Cardiac fibroblast (primary cell): ENCODE measurements at regions not wholly inside any gene's neighbourhood (a gene's known extent, or its start where the extent isn't known, plus 50 kb on each side); places are given as distances from the start of the nearest gene placed in this dataset.

Source experiments
- DNase-seq, 2 donors: peaks; one replicate each; pipeline versions ENCODE4 v3.0.0 to v3.0.0-alpha.2; 2010; ENCODE audit warnings: low read depth in 2 of 2
- H3K4me3 ChIP-seq, 2 donors: replicated peaks in 1 of 2; 1 replicate in 1 of 2; 2 replicates in 1 of 2; pipeline ENCODE4 v1.5.1; 2011; ENCODE audit warnings: low read depth in 2 of 2, low read length in 2 of 2, mild to moderate bottlenecking in 2 of 2, moderate library complexity in 1 of 2
- TF ChIP-seq, protein P1 (sequence below): IDR thresholded peaks from one replicate; pipeline ENCODE4 v1.5.1; 2011; ENCODE audit warnings: low read depth, mild to moderate bottlenecking, low read length, inconsistent platforms

DNA sequence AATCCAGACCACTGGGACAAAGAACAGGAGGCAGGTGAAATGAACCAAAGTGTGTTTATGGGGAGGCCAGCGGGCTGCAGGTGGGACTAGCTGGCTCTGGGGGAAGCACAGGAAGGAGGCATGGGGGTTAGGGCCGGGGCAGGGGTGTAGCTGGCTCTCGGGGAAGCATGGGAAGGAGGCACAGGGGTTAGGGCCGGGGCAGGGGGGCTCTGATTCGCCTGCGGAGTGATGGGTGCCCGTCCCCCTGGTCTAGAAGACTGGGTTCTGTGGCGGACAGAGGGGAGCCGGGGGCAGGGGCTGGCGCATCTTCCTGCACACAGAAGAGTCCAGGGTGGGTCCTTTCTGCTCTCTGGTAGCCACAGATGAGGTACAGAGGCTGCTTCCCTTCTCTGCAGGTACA is 310.3 kb downstream of the TMEM121 start:
- H3K4me3 ChIP-seq: no peak overlapping the region
- DNase-seq: no peak
- TF ChIP-seq, protein P1, sequence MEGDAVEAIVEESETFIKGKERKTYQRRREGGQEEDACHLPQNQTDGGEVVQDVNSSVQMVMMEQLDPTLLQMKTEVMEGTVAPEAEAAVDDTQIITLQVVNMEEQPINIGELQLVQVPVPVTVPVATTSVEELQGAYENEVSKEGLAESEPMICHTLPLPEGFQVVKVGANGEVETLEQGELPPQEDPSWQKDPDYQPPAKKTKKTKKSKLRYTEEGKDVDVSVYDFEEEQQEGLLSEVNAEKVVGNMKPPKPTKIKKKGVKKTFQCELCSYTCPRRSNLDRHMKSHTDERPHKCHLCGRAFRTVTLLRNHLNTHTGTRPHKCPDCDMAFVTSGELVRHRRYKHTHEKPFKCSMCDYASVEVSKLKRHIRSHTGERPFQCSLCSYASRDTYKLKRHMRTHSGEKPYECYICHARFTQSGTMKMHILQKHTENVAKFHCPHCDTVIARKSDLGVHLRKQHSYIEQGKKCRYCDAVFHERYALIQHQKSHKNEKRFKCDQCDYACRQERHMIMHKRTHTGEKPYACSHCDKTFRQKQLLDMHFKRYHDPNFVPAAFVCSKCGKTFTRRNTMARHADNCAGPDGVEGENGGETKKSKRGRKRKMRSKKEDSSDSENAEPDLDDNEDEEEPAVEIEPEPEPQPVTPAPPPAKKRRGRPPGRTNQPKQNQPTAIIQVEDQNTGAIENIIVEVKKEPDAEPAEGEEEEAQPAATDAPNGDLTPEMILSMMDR: no peak

DNA sequence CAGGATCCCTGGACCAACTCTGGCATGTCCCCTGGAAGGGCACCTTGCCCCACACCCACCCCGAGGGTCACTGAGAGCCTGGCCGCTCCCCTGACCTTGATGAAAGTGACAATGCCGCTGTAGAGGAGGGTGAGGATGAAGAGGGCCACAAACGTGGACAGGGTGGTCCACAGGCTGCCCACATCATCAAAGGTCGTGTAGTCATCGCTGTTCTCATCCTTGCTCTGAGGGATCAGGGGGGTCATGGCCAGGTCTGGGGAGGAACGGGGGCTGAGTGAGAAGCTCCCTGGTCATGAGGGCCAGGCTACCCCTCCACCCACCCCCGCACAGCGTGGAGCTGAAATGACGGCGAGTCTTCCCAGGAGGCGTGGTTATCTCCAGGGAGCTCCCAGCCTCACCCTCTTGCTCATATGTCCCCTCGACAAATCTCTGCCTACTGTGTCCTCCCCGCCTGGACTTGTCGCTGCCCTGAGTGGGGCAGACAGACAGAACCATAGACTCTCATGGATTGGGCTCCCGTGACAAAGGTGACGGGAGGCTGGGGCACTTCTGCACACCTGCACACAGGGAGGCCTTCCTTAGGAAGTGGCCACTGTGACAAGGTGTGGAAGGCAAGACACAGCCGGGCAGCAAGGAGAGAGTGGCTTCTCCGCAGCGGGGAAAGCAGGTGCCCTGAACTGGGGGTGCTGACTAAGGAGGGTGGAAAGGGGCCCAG is 311.1 kb downstream of the TMEM121 start:
- TF ChIP-seq, protein P1: no peak
- no peak overlapping the region for H3K4me3 ChIP-seq
- no peak for DNase-seq

DNA sequence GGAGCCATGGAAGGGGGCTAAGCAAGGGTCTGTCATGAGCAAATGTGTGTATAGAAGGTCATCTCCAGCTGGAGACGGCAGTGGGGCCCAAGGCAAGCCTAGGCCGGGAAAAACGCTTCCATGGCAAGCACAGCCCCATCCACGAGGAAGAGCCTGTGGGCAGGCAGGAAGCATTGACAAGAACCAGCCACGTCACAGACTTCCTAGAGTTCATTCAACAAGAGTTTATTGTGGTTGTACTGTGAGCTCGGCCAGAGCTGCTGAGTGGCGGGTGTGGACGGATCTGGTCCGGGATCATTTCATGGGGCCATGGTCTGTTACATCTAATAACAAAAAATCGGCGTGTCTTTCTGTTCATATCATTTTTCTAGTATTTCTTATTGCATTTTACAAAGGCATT is 311.7 kb downstream of the TMEM121 start:
- no peak overlapping the region for H3K4me3 ChIP-seq
- no peak for DNase-seq
- TF ChIP-seq, protein P1: no peak

DNA sequence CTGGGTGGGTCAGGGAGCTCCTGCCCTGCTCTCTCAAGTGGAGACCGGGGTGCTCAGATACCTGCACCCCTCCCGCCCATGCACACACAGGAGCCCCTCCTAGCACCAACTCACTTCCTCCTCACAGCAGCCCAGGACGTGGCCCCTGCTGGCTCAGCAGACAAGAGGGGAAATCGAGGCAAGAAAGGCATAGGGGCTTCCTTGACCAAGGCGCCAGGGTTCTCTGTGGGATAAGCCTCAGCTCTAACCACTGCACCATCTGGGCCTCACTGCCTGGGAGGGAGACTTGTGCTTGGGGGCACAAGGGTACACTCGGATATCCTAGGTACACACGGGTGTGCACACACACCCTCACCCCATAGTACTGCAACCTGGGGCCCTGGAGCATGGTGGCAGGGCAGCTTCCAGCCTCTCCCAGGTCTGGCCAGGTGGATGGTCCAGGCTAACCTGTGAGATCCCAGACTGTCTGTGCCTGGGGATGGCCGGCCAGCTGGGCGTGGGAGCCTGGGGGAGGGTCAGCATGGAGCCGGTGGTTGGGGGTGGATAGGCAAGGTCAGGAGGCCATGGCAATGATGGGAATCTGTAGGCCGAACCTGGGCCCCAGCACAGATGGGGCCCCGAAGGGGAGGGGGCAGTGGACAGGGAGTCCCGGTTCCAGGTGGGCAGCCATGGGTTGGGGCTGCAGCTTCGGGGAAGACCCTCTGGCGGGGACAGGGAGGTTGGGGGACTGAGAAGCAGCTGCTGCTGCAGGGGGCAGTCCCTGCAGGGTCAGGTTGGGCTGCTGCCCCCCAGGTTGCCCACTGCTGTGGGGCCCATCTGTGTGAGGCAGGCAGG is 312.4 kb downstream of the TMEM121 start:
- no peak overlapping the region for H3K4me3 ChIP-seq
- TF ChIP-seq, protein P1: no peak
- DNase-seq: no peak

DNA sequence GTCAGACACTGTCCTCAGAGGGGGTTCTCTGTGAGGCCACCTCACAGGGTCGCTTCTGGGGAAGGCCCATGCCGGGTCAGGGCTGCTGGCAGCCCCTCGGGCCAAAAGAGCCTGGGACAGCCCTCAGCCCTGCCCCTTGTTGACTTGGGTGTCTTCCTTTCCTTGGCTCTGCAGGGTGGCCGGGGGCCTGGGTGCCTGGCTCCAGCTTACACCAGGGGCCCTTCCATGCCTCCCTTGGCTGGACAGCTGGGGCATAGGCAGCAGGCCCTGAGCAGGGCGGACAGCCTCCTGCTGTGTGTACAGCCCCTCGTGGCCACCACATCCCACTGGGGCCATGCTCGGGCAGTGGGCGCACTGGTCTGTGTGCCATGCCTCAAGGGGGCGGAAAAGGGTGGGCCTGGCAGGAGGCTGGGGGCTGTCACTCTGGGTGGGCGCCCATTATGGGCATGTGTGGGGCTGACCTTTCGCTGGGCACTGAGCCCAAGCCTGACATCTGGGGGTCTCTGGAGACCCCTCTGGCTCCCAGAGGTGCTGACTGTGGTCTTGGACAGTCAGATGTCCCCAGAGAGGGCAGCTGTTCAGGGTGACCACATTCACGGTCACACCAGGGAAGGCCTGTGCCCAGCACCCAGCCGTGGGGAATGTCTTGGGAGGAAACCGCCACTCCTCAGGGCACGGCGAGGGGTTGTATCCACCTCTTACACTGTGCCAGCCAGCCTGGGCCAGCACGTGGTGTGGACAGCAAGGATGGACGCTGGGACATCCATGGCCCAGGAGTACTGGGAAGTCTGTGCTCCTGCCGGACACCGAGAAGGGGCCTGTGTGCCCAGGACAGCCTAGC is 313.3 kb downstream of the TMEM121 start:
- DNase-seq: no peak
- TF ChIP-seq, protein P1: no peak
- no peak overlapping the region for H3K4me3 ChIP-seq

DNA sequence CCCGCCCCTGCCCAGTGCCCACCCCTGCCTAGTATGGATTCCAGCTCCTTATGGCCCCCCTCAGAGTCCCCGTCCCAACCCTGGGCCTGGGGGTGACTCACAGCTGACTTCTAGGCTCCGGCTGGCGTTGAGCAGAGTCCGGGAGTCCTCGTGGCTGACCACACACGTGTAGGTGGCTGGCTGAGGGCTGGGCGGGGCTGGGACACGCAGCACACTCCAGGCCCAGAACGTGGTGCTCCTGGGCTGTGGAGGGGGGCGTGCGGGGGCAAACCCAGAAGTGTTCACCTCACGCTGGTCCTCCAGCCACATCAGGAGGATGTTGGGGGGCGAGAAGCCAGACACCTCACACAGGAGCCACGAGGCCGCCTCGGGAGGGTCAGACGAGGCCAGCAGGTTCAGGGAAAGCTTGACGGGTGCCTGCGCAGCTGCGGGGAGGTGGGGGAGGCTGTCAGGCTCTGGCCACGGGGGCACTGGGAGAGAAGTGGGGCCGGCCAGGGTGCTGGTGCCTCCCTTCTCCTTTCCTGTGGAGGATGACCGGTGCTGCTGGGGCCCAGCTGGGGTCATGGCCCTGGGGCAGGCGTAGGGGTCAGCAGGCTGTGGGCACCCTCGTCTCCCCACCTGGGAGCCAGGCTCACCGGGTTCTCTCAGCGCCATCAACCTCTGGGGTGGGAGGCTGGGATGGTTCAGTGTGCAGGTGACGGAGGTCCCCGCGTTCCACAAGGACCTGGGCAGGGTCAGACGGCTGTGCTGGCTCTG is 314.1 kb downstream of the TMEM121 start:
- no peak overlapping the region for H3K4me3 ChIP-seq
- DNase-seq: no peak
- TF ChIP-seq, protein P1: no peak
